Neural cell (in vitro differentiated cells): ENCODE measurements at regions not wholly inside any gene's neighbourhood (a gene's known extent, or its start where the extent isn't known, plus 50 kb on each side); places are given as distances from the start of the nearest gene placed in this dataset.

Source experiments
- CTCF ChIP-seq: fragments of 450-650 bp; IDR thresholded peaks from 2 replicates; pipeline ENCODE4 v1.5.1; 2014; ENCODE audit warnings: antibody characterized with exemption, mild to moderate bottlenecking, moderate library complexity; ENCODE audit not compliant: poor library complexity, severe bottlenecking
- POLR2AphosphoS5 ChIP-seq: IDR thresholded peaks from 2 replicates; pipeline ENCODE4 v1.6.1; 2012
- RAD21 ChIP-seq: fragments of 450-650 bp; conservative IDR thresholded peaks from 2 replicates; pipeline ENCODE4 v1.6.1; 2014; ENCODE audit warnings: antibody characterized with exemption, mild to moderate bottlenecking, moderate library complexity
- REST ChIP-seq: IDR thresholded peaks from 2 replicates; pipeline ENCODE4 v1.6.1; 2012; ENCODE audit warnings: borderline replicate concordance
- TAF1 ChIP-seq: IDR thresholded peaks from 2 replicates; pipeline ENCODE4 v1.6.1; 2012; ENCODE audit warnings: low read depth

GRCh38 chr16:80161799-80162739, 378.7 kb upstream of the DYNLRB2 start:
- no peak for TF ChIP-seq CTCF
- TF ChIP-seq RAD21: no peak
- TF ChIP-seq TAF1: no peak
- no peak for TF ChIP-seq REST
- no peak for TF ChIP-seq POLR2AphosphoS5
